Endothelial cell (in vitro differentiated cells): ENCODE measurements at regions not wholly inside any gene's neighbourhood (a gene's known extent, or its start where the extent isn't known, plus 50 kb on each side); places are given as distances from the start of the nearest gene placed in this dataset.

ENCODE experiments used
- DNase-seq: peaks from one replicate; pipeline ENCODE4 v3.0.0; 2021; ENCODE audit warnings: low spot score
- H3K27ac Mint-ChIP-seq: one replicate; pipeline ENCODE4 v1.8.0; 2021; ENCODE audit warnings: mixed read lengths, inconsistent platforms; ENCODE audit not compliant: unreplicated experiment
- H3K27me3 Mint-ChIP-seq: one replicate; pipeline ENCODE4 v1.8.0; 2021; ENCODE audit warnings: mild to moderate bottlenecking, moderate library complexity, mixed read lengths, inconsistent platforms; ENCODE audit not compliant: unreplicated experiment
- H3K36me3 Mint-ChIP-seq: one replicate; pipeline ENCODE4 v1.8.0; 2021; ENCODE audit warnings: mild to moderate bottlenecking, low read depth, mixed read lengths, inconsistent platforms; ENCODE audit not compliant: unreplicated experiment
- H3K4me1 Mint-ChIP-seq: one replicate; pipeline ENCODE4 v1.8.0; 2021; ENCODE audit warnings: mild to moderate bottlenecking, mixed read lengths, inconsistent platforms; ENCODE audit not compliant: unreplicated experiment
- H3K4me3 Mint-ChIP-seq: one replicate; pipeline ENCODE4 v1.8.0; 2021; ENCODE audit warnings: mild to moderate bottlenecking, mixed read lengths, inconsistent platforms; ENCODE audit not compliant: unreplicated experiment
- H3K9me3 Mint-ChIP-seq: one replicate; pipeline ENCODE4 v1.8.0; 2021; ENCODE audit warnings: mixed read lengths, inconsistent platforms; ENCODE audit not compliant: unreplicated experiment
- CTCF ChIP-seq: fragments of 200-600 bp; sonication (generic); IDR thresholded peaks from one replicate; pipeline ENCODE4 v1.5.0; 2021; ENCODE audit warnings: antibody characterized with exemption; ENCODE audit not compliant: unreplicated experiment

- no peak for TF ChIP-seq CTCF
- no peaks in the 10 kb centered on the region for H3K9me3 Mint-ChIP-seq
- no peak overlapping the region for H3K27ac Mint-ChIP-seq
- no peaks in the 10 kb centered on the region for H3K27me3 Mint-ChIP-seq
- no peak overlapping the region for H3K4me3 Mint-ChIP-seq
- H3K36me3 Mint-ChIP-seq = no peaks in the 10 kb centered on the region
- H3K4me1 Mint-ChIP-seq = no peaks in the 10 kb centered on the region
- no peak for DNase-seq
These were observed 192.1 kb downstream of the PPARGC1A start for GRCh38 chr4:23697722-23698121.

DNA sequence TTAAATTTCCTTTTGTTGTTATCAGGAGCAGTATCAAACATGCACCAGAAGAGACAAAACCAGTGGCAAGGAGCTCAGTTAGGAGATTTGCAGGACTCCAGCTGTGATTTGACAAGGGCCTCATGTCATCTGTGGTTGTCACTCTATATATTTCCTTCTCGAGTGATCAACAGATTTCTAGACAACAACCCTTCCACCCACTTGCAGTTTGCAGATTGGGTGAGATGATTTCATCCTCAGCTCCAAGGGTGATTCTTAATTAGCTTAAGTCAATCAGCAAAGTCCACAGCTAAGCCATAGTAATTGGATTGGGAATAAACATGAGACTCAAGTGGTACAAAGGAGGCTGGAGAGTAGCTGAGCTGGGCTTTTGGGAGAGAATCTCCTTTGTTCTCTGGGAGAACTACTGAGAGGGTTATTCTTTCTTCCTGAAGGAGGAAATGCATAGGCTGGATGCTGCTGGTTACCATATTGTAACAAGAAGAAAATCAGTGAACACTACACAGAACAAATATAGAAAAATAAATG, 192.8 kb downstream of the PPARGC1A start:
- no peak overlapping the region for H3K27ac Mint-ChIP-seq
- H3K4me1 Mint-ChIP-seq = no peaks in the 10 kb centered on the region
- DNase-seq = no peak
- no peaks in the 10 kb centered on the region for H3K9me3 Mint-ChIP-seq
- no peaks in the 10 kb centered on the region for H3K27me3 Mint-ChIP-seq
- no peaks in the 10 kb centered on the region for H3K36me3 Mint-ChIP-seq
- TF ChIP-seq CTCF = no peak
- no peak overlapping the region for H3K4me3 Mint-ChIP-seq

DNA sequence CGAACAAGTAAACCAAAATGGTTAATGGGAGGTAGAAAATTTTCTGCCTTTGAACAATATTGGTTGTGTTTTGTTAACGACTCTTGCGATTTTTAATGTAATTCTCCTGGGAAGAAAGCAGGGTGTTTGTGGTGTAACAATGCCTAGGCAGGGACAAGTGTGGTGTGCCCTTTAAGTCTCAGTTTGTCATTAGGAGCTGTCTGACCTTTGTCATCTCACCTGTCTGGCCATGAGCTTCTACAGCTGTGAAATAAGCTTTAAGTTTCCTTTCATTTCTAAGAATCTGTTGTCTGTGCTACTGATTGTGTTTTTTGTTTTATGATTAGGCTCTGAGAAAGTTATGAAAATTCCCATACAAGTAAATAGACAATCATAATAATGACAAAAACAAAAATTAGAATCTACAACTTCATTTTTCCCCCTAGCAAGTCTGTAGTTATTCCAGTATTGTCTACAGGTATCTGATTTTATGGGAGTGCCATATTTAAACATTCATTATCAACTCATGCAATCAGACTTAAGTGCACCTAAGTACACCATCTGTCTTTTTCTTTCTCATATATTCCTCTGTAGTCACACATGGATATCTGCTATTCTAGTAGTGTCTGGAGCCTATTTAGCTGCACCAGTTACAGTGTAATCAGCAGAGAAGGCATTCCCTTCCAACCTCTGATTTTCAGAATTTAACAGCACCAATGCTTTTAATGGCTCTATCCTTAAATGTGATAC, 203.5 kb downstream of the PPARGC1A start:
- Mint-ChIP-seq H3K4me1 (no peaks in the 10 kb centered on the region), H3K27me3 (peaks cover 2% of the 10 kb centered on the region), H3K9me3 (peaks cover 3% of the 10 kb centered on the region), H3K36me3 (peaks cover 12% of the 10 kb centered on the region), H3K4me3 (no peak overlapping the region), H3K27ac (no peak overlapping the region)
- no peak for DNase-seq
- TF ChIP-seq CTCF = no peak

- Mint-ChIP-seq H3K4me1 (no peaks in the 10 kb centered on the region), H3K4me3 (no peak overlapping the region), H3K27ac (no peak overlapping the region), H3K27me3 (peaks cover 2% of the 10 kb centered on the region), H3K36me3 (peaks cover 12% of the 10 kb centered on the region), H3K9me3 (peaks cover 3% of the 10 kb centered on the region)
- DNase-seq = no peak
- TF ChIP-seq CTCF = no peak
These were observed 204.4 kb downstream of the PPARGC1A start for GRCh38 chr4:23685471-23685870.
